CD4-positive, alpha-beta T cell treated with Interleukin-4 for 1 hour (primary cell): ENCODE measurements at regions not wholly inside any gene's neighbourhood (a gene's known extent, or its start where the extent isn't known, plus 50 kb on each side); places are given as distances from the start of the nearest gene placed in this dataset.
"Not testable (repeated sequence)": the region's sequence is repeated elsewhere in the genome, so short reads cannot be mapped to it uniquely, and the experiment has no call there.

Experiments used
- DNase-seq, 2 donors: peaks; one replicate each; pipeline ENCODE4 v3.0.0-alpha.2; 2020 to 2022

GRCh38 chr1:29682171-29682918 is 446.0 kb downstream of the PTPRU start:
- DNase-seq, result no peak

GRCh38 chr1:29681416-29681815 is 445.1 kb downstream of the PTPRU start:
- DNase-seq, result not testable (repeated sequence)

- no peak for DNase-seq
Observed at GRCh38 chr1:29679828-29680558, 443.7 kb downstream of the PTPRU start.

GRCh38 chr1:29679316-29679715 is 443.0 kb downstream of the PTPRU start:
- DNase-seq, result no peak

- no peak for DNase-seq
Observed at GRCh38 chr1:29677028-29678024, 441.0 kb downstream of the PTPRU start.

- no peak for DNase-seq
Observed at GRCh38 chr1:29676496-29676895, 440.2 kb downstream of the PTPRU start.

- no peak for DNase-seq
Observed at GRCh38 chr1:29675481-29676263, 439.4 kb downstream of the PTPRU start.

GRCh38 chr1:29674627-29675326 is 438.5 kb downstream of the PTPRU start:
- DNase-seq, result no peak

GRCh38 chr1:29673669-29674626 is 437.6 kb downstream of the PTPRU start:
- DNase-seq, result no peak

- no peak for DNase-seq
Observed at GRCh38 chr1:29673228-29673500, 436.8 kb downstream of the PTPRU start.

- no peak for DNase-seq
Observed at GRCh38 chr1:29672416-29673227, 436.3 kb downstream of the PTPRU start.

- DNase-seq, result no peak
Observed at GRCh38 chr1:29671446-29672356, 435.4 kb downstream of the PTPRU start.

GRCh38 chr1:29670752-29671151 is 434.4 kb downstream of the PTPRU start:
- DNase-seq, result no peak

- no peak for DNase-seq
Observed at GRCh38 chr1:29669912-29670311, 433.6 kb downstream of the PTPRU start.

- no peak for DNase-seq
Observed at GRCh38 chr1:29669158-29669871, 433.0 kb downstream of the PTPRU start.

- no peak for DNase-seq
Observed at GRCh38 chr1:29668551-29669157, 432.3 kb downstream of the PTPRU start.

GRCh38 chr1:29667951-29668350 is 431.6 kb downstream of the PTPRU start:
- no peak for DNase-seq

GRCh38 chr1:29664711-29665110 is 428.4 kb downstream of the PTPRU start:
- no peak for DNase-seq
